ENCODE measurements at regions not wholly inside any gene's neighbourhood (a gene's known extent, or its start where the extent isn't known, plus 50 kb on each side); places are given as distances from the start of the nearest gene placed in this dataset.

GRCh38 chr2:121824264-121824663 is 68.8 kb downstream of the TSN start:
- no peak for TF ChIP-seq CTCF (IDR thresholded peaks at IDR 0.05)
- TF ChIP-seq POLR2A (IDR thresholded peaks at IDR 0.05) = no peak

All from Peyer's patch (tissue), 4 donors.